H1 (cell line): ENCODE measurements at regions not wholly inside any gene's neighbourhood (a gene's known extent, or its start where the extent isn't known, plus 50 kb on each side); places are given as distances from the start of the nearest gene placed in this dataset.

ENCODE experiments used
- CTCF ChIA-PET: fragments of 300-600 bp; sonication (Branson Sonifier 250); formaldehyde crosslinking; loops from one replicate; lab custom pipeline; 2021; ENCODE audit not compliant: partially characterized antibody; lab: Charles Lee
- POLR2A ChIA-PET: fragments of 300-600 bp; sonication (Branson Sonifier 250); formaldehyde crosslinking; loops from one replicate; lab custom pipeline; 2021; ENCODE audit warnings: inconsistent platforms; ENCODE audit not compliant: partially characterized antibody; lab: Charles Lee
- DNase-seq, 2 experiments: peaks; one replicate each; pipeline versions ENCODE4 v3.0.0 to v3.0.0-alpha.2; 2010 to 2022; ENCODE audit warnings: low spot score in 2 of 2, low read depth in 1 of 2, mixed read lengths in 1 of 2
- FAIRE-seq: peaks from 2 replicates; lab custom pipeline; 2011; peaks lifted over from hg19 to GRCh38; lab: Jason Lieb, UNC
- H2AFZ ChIP-seq: 2 replicates; pipeline ENCODE4 v1.8.1; 2012; ENCODE audit warnings: low read length, inconsistent platforms
- H2AK5ac ChIP-seq: 2 replicates; pipeline ENCODE4 v1.6.1; 2013; ENCODE audit warnings: low read depth, low read length
- H2BK120ac ChIP-seq: replicated peaks from 2 replicates; pipeline ENCODE3; 2013; ENCODE audit warnings: low read depth, low read length, inconsistent platforms
- H2BK12ac ChIP-seq: 2 replicates; pipeline ENCODE4 v1.6.1; 2013; ENCODE audit warnings: low read depth, low read length
- H2BK15ac ChIP-seq: 2 replicates; pipeline ENCODE4 v1.6.1; 2013; ENCODE audit warnings: low read length
- H2BK20ac ChIP-seq: 2 replicates; pipeline ENCODE4 v1.6.1; 2013; ENCODE audit warnings: low read length
- H2BK5ac ChIP-seq: 2 replicates; pipeline ENCODE4 v1.6.1; 2013; ENCODE audit warnings: low read depth, low read length
- H3K14ac ChIP-seq: 2 replicates; pipeline ENCODE4 v1.6.1; 2013; ENCODE audit warnings: inconsistent platforms; ENCODE audit not compliant: insufficient read length
- H3K18ac ChIP-seq: 2 replicates; pipeline ENCODE4 v1.6.1; 2013; ENCODE audit warnings: low read length; ENCODE audit errors: extremely low read depth
- H3K23ac ChIP-seq: 2 replicates; pipeline ENCODE4 v1.6.1; 2013; ENCODE audit warnings: inconsistent platforms; ENCODE audit not compliant: insufficient read length
- H3K23me2 ChIP-seq: 2 replicates; pipeline ENCODE4 v1.6.1; 2013; ENCODE audit warnings: low read depth, low read length
- H3K27ac ChIP-seq: 2 replicates; pipeline ENCODE4 v1.6.1; 2011; ENCODE audit warnings: low read depth, low read length, inconsistent platforms
- H3K27me3 ChIP-seq, 4 experiments: replicated peaks in 1 of 4; 1 replicate in 1 of 4; 2 replicates in 3 of 4; pipeline versions ENCODE4 v1.6.1 to v1.8.1; 2011 to 2013; ENCODE audit warnings: low read length in 3 of 4, mild to moderate bottlenecking in 3 of 4, inconsistent platforms in 2 of 4, mixed read lengths in 2 of 4, moderate library complexity in 1 of 4; ENCODE audit not compliant: control insufficient read depth in 3 of 4, insufficient read depth in 3 of 4; ENCODE audit errors: extremely low read depth in 1 of 4
- H3K36me3 ChIP-seq, 4 experiments: 2 replicates each; pipeline versions ENCODE4 v1.6.1 to v1.8.1; 2011 to 2013; ENCODE audit warnings: mild to moderate bottlenecking in 4 of 4, low read length in 3 of 4, moderate library complexity in 2 of 4, control low read depth in 1 of 4, inconsistent platforms in 1 of 4; ENCODE audit not compliant: insufficient read depth in 4 of 4, control insufficient read depth in 2 of 4
- H3K4ac ChIP-seq: replicated peaks from 2 replicates; pipeline ENCODE3; 2013; ENCODE audit warnings: low read length, low read depth, mixed read lengths, inconsistent platforms; ENCODE audit not compliant: insufficient read length
- H3K4me1 ChIP-seq, 4 experiments: replicated peaks in 1 of 4; 1 replicate in 1 of 4; 2 replicates in 3 of 4; pipeline versions ENCODE4 v1.6.1 to v1.8.1; 2011 to 2013; ENCODE audit warnings: low read length in 3 of 4, inconsistent platforms in 2 of 4, mixed read lengths in 1 of 4; ENCODE audit not compliant: insufficient read depth in 4 of 4, control insufficient read depth in 3 of 4
- H3K4me2 ChIP-seq, 2 experiments: 2 replicates each; pipeline versions ENCODE4 v1.6.1 to v1.8.1; 2011 to 2013; ENCODE audit warnings: low read depth in 2 of 2, low read length in 2 of 2, control low read depth in 1 of 2, inconsistent platforms in 1 of 2, mild to moderate bottlenecking in 1 of 2; ENCODE audit not compliant: insufficient read depth in 1 of 2
- H3K4me3 ChIP-seq, 4 experiments: fragments of 200-600, 300-600 bp in 1 of 4; sonication (generic), shearing (Covaris generic), sonication (Bioruptor Twin) in 1 of 4; 2 replicates each; pipeline versions ENCODE4 v1.5.1 to v1.8.1; 2011 to 2016; ENCODE audit warnings: low read length in 4 of 4, low read depth in 3 of 4, control low read depth in 2 of 4, inconsistent platforms in 2 of 4, mild to moderate bottlenecking in 2 of 4, mixed read lengths in 1 of 4, moderate library complexity in 1 of 4; ENCODE audit not compliant: insufficient read depth in 2 of 4; ENCODE audit errors: extremely low read depth in 1 of 4
- H3K56ac ChIP-seq: replicated peaks from 2 replicates; pipeline ENCODE3; 2013; ENCODE audit warnings: low read depth, mild to moderate bottlenecking, mixed read lengths, low read length, inconsistent platforms; ENCODE audit not compliant: insufficient read length
- H3K79me1 ChIP-seq: 2 replicates; pipeline ENCODE4 v1.6.1; 2013; ENCODE audit warnings: low read depth, low read length, control low read depth
- H3K79me2 ChIP-seq, 2 experiments: 2 replicates each; pipeline versions ENCODE4 v1.6.1 to v1.8.1; 2012 to 2013; ENCODE audit warnings: low read length in 2 of 2, mild to moderate bottlenecking in 2 of 2, inconsistent platforms in 1 of 2; ENCODE audit not compliant: insufficient read depth in 2 of 2, control insufficient read depth in 1 of 2
- H3K9ac ChIP-seq, 4 experiments: replicated peaks in 1 of 4; 1 replicate in 1 of 4; 2 replicates in 3 of 4; pipeline versions ENCODE4 v1.6.1 to v1.8.1; 2011 to 2013; ENCODE audit warnings: low read depth in 3 of 4, low read length in 3 of 4, control low read depth in 2 of 4, mild to moderate bottlenecking in 2 of 4, moderate library complexity in 2 of 4, inconsistent platforms in 1 of 4; ENCODE audit errors: extremely low read depth in 1 of 4
- H3K9me3 ChIP-seq, 2 experiments: 2 replicates each; pipeline versions ENCODE4 v1.6.1 to v1.8.1; 2012 to 2013; ENCODE audit warnings: mild to moderate bottlenecking in 2 of 2, moderate library complexity in 2 of 2, control low read depth in 1 of 2, inconsistent platforms in 1 of 2, low read depth in 1 of 2, low read length in 1 of 2, mixed read lengths in 1 of 2; ENCODE audit not compliant: insufficient read depth in 2 of 2
- H4K20me1 ChIP-seq, 2 experiments: replicated peaks in 1 of 2; 2 replicates each; pipeline versions ENCODE3 to v1.8.1; 2011 to 2013; ENCODE audit warnings: inconsistent platforms in 2 of 2, low read length in 2 of 2, mild to moderate bottlenecking in 1 of 2; ENCODE audit not compliant: insufficient read depth in 2 of 2, control insufficient read depth in 1 of 2
- H4K5ac ChIP-seq: 2 replicates; pipeline ENCODE4 v1.6.1; 2013; ENCODE audit warnings: low read length, low read depth, mixed read lengths, inconsistent platforms; ENCODE audit not compliant: insufficient read length
- H4K8ac ChIP-seq: 2 replicates; pipeline ENCODE4 v1.8.0; 2013; ENCODE audit warnings: mild to moderate bottlenecking, moderate library complexity, low read length, inconsistent platforms; ENCODE audit not compliant: insufficient read depth; ENCODE audit errors: extremely low read depth
- H4K91ac ChIP-seq: replicated peaks from 2 replicates; pipeline ENCODE3; 2013; ENCODE audit warnings: low read length, mixed read lengths, inconsistent platforms; ENCODE audit not compliant: insufficient read length
- BACH1 ChIP-seq: IDR thresholded peaks from 2 replicates; pipeline ENCODE4 v1.6.1; 2012; ENCODE audit warnings: low read length, improper control_type of control experiment
- CTBP2 ChIP-seq: IDR thresholded peaks from 2 replicates; pipeline ENCODE4 v1.7.0; 2011; ENCODE audit warnings: borderline replicate concordance, mild to moderate bottlenecking, moderate library complexity, mixed read lengths, low read length; ENCODE audit not compliant: insufficient read depth, insufficient read length
- JUN ChIP-seq: IDR thresholded peaks from 2 replicates; pipeline ENCODE4 v1.6.1; 2011; ENCODE audit warnings: low read depth, mild to moderate bottlenecking, improper control_type of control experiment, low read length
- KDM4A ChIP-seq: IDR thresholded peaks from one replicate; pipeline ENCODE4 v1.7.1; 2012; ENCODE audit warnings: low read depth, mild to moderate bottlenecking, moderate library complexity, low read length, inconsistent platforms; ENCODE audit not compliant: severe bottlenecking
- KDM5A ChIP-seq: fragments of 200-600 bp; IDR thresholded peaks from 2 replicates; pipeline ENCODE4 v1.7.1; 2012; ENCODE audit warnings: mild to moderate bottlenecking, low read length, inconsistent platforms, mixed read lengths
- MAX ChIP-seq: IDR thresholded peaks from 2 replicates; pipeline ENCODE4 v1.6.1; 2012; ENCODE audit warnings: inconsistent platforms
- NANOG ChIP-seq: IDR thresholded peaks from 2 replicates; pipeline ENCODE4 v1.6.1; 2011; ENCODE audit warnings: low read length, low read depth, mild to moderate bottlenecking, inconsistent platforms; ENCODE audit not compliant: insufficient read depth, poor library complexity, severe bottlenecking
- PHF8 ChIP-seq: fragments of 200-600 bp; sonication (generic); conservative IDR thresholded peaks from 2 replicates; pipeline ENCODE4 v1.7.1; 2012; ENCODE audit warnings: low read depth, mild to moderate bottlenecking, inconsistent platforms, low read length, moderate library complexity
- SIN3A ChIP-seq, 2 experiments: IDR thresholded peaks in 1 of 2; conservative IDR thresholded peaks in 1 of 2; 2 replicates each; pipeline ENCODE4 v1.6.1; 2011 to 2012; ENCODE audit warnings: low read length in 2 of 2, improper control_type of control experiment in 1 of 2, low read depth in 1 of 2, mild to moderate bottlenecking in 1 of 2
- ZNF274 ChIP-seq: IDR thresholded peaks from 2 replicates; pipeline ENCODE4 v1.7.0; 2012; ENCODE audit warnings: low read length, borderline replicate concordance; ENCODE audit errors: extremely low read depth
- WGBS, 2 experiments: shearing (Covaris generic) in 1 of 2; methylation state at CpG; one replicate each; pipeline versions ENCODE4 v1.1.6 to v1.1.7; 2013 to 2015; ENCODE audit warnings: low lambda C conversion rate in 2 of 2, mixed read lengths in 2 of 2, inconsistent platforms in 1 of 2, low coverage in 1 of 2, missing lambda C conversion rate in 1 of 2; ENCODE audit not compliant: insufficient replicate concordance in 2 of 2, insufficient coverage in 1 of 2, insufficient read length in 1 of 2; ENCODE audit errors: extremely low coverage in 1 of 2, missing lambda C conversion rate in 1 of 2; 5-methylcytosine and 5-hydroxymethylcytosine counted together

GRCh38 chr1:4127592-4128140 lies 227.6 kb upstream of the C1orf174 start:
- Histone ChIP-seq H3K4me3 (no peak overlapping the region), H3K18ac (no peak overlapping the region), H2BK120ac (no peak overlapping the region), H4K20me1 (no peaks in the 10 kb centered on the region), H3K79me1 (no peaks in the 10 kb centered on the region), H3K4me1 (no peaks in the 10 kb centered on the region; a peak in 1 of 7 replicates), H3K14ac (no peak overlapping the region), H3K4ac (no peak overlapping the region), H4K5ac (no peak overlapping the region), H3K27me3 (no peaks in the 10 kb centered on the region), H2AK5ac (no peak overlapping the region), H3K9ac (no peak overlapping the region), H3K4me2 (no peak overlapping the region), H2BK20ac (no peak overlapping the region), H3K56ac (no peak overlapping the region), H3K9me3 (no peaks in the 10 kb centered on the region), H3K23me2 (0 out of 2 replicates have a peak, but pooled peaks cover 2% of the 10 kb centered on the region), H4K91ac (no peak overlapping the region), H2BK12ac (no peak overlapping the region), H2AFZ (no peak overlapping the region; the same call in 1 of the 2 replicates), H2BK5ac (no peak overlapping the region), H3K23ac (no peak overlapping the region), H4K8ac (no peak overlapping the region), H3K27ac (no peak overlapping the region), H3K79me2 (no peaks in the 10 kb centered on the region), H2BK15ac (no peak overlapping the region), H3K36me3 (no peaks in the 10 kb centered on the region)
- DNase-seq (no peak), FAIRE-seq (no peak)
- TF ChIP-seq ZNF274 = no peak
- no peak for TF ChIP-seq KDM5A
- no peak for TF ChIP-seq KDM4A
- TF ChIP-seq SIN3A (conservative IDR thresholded peaks at IDR 0.05 in 1 of 2, IDR thresholded peaks at IDR 0.05 in 1 of 2; ENCODE audit: low read depth in 1 of 2, low read length in 2 of 2) = no peak
- TF ChIP-seq PHF8 = no peak
- TF ChIP-seq CTBP2 = no peak
- TF ChIP-seq NANOG = no peak
- TF ChIP-seq MAX = no peak
- no peak for TF ChIP-seq BACH1
- TF ChIP-seq JUN = no peak
- CTCF ChIA-PET = no interaction called here
- WGBS, 2 experiments = 90% methylated on average over 23 of the region's 23 CpGs; no CpG with 5 or more reads in 1 of the 2 experiments
- POLR2A ChIA-PET = no interaction called here
